GM12892 (cell line): ENCODE measurements at regions not wholly inside any gene's neighbourhood (a gene's known extent, or its start where the extent isn't known, plus 50 kb on each side); places are given as distances from the start of the nearest gene placed in this dataset.

Source experiments
- POLR2A ChIP-seq: IDR thresholded peaks from 2 replicates; pipeline ENCODE4 v1.6.1; 2011; ENCODE audit warnings: low read depth, low read length, control low read depth
- TAF1 ChIP-seq: IDR thresholded peaks from 2 replicates; pipeline ENCODE4 v1.6.1; 2011; ENCODE audit warnings: low read depth, mild to moderate bottlenecking, control low read depth, low read length, borderline replicate concordance

GRCh38 chr14:61904946-61905345 is 142.7 kb downstream of the SNAPC1 start:
- TF ChIP-seq TAF1 = no peak
- TF ChIP-seq POLR2A = no peak
